SJCRH30 (cell line): ENCODE measurements at regions not wholly inside any gene's neighbourhood (a gene's known extent, or its start where the extent isn't known, plus 50 kb on each side); places are given as distances from the start of the nearest gene placed in this dataset.

ENCODE experiments used
- DNase-seq, 2 experiments: peaks; one replicate each; pipeline ENCODE4 v3.0.0-alpha.2; 2015 to 2020
- H3K27ac ChIP-seq: fragments of 250-450 bp; sonication (Bioruptor Pico); 2 replicates; pipeline ENCODE4 v1.5.1; 2020; ENCODE audit warnings: mild to moderate bottlenecking, moderate library complexity
- H3K27me3 ChIP-seq: fragments of 250-450 bp; sonication (Bioruptor Pico); 2 replicates; pipeline ENCODE4 v1.5.1; 2020; ENCODE audit warnings: mild to moderate bottlenecking, moderate library complexity
- H3K36me3 ChIP-seq: fragments of 250-450 bp; sonication (Bioruptor Pico); 2 replicates; pipeline ENCODE4 v1.5.1; 2020; ENCODE audit warnings: mild to moderate bottlenecking, moderate library complexity
- H3K4me1 ChIP-seq: fragments of 250-450 bp; sonication (Bioruptor Pico); 2 replicates; pipeline ENCODE4 v1.5.1; 2020; ENCODE audit warnings: mild to moderate bottlenecking, moderate library complexity
- H3K4me3 ChIP-seq: fragments of 250-450 bp; sonication (Bioruptor Pico); 2 replicates; pipeline ENCODE4 v1.5.1; 2020; ENCODE audit warnings: mild to moderate bottlenecking, moderate library complexity
- H3K9me3 ChIP-seq: fragments of 250-450 bp; sonication (Bioruptor Pico); replicated peaks from 2 replicates; pipeline ENCODE4 v1.5.1; 2020; ENCODE audit warnings: mild to moderate bottlenecking, moderate library complexity

GRCh38 chr9:108286638-108287206 lies 569.1 kb downstream of the ACTL7B start:
- DNase-seq, result no peak
- Histone ChIP-seq H3K36me3 (no peaks in the 10 kb centered on the region), H3K4me1 (no peaks in the 10 kb centered on the region), H3K4me3 (no peak overlapping the region), H3K27ac (no peak overlapping the region), H3K27me3 (no peaks in the 10 kb centered on the region), H3K9me3 (no peaks in the 10 kb centered on the region)

GRCh38 chr9:108283696-108284095 lies 572.1 kb downstream of the ACTL7B start:
- H3K36me3 ChIP-seq, result no peaks in the 10 kb centered on the region
- no peaks in the 10 kb centered on the region for H3K27me3 ChIP-seq

DNA sequence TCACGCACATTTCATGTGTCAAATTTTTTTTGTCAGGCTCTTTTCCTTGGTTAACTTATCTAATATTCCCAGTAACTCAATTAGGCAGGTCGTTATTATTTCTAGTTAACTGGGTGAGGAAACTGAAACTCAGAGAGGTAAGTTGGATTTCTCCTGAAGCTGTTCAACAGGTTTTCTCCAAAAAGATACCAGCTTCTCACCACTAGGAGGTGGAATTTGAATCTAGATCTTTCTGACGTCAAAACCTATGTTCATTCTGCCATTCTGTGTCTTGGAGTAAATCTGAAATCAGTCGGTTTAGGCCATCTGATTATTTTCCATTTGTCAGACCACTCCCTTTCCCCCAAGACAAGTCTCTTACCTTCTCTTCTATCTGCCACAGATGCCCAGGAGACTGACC lies 572.9 kb downstream of the ACTL7B start:
- Histone ChIP-seq H3K4me3 (no peak overlapping the region), H3K27ac (no peak overlapping the region), H3K4me1 (no peaks in the 10 kb centered on the region), H3K36me3 (no peaks in the 10 kb centered on the region), H3K27me3 (no peaks in the 10 kb centered on the region), H3K9me3 (no peaks in the 10 kb centered on the region)
- DNase-seq, result no peak

More at GRCh38 chr9:108283696-108284095, 572.1 kb downstream of the ACTL7B start:
- Histone ChIP-seq H3K9me3 (no peaks in the 10 kb centered on the region), H3K4me3 (no peak overlapping the region), H3K27ac (no peak overlapping the region), H3K4me1 (no peaks in the 10 kb centered on the region)
- DNase-seq, result no peak

GRCh38 chr9:108281696-108282095 lies 574.1 kb downstream of the ACTL7B start:
- DNase-seq, result no peak
- no peaks in the 10 kb centered on the region for H3K36me3 ChIP-seq
- H3K4me3 ChIP-seq, result no peak overlapping the region
- no peaks in the 10 kb centered on the region for H3K4me1 ChIP-seq
- no peaks in the 10 kb centered on the region for H3K27me3 ChIP-seq
- no peaks in the 10 kb centered on the region for H3K9me3 ChIP-seq
- no peak overlapping the region for H3K27ac ChIP-seq

DNA sequence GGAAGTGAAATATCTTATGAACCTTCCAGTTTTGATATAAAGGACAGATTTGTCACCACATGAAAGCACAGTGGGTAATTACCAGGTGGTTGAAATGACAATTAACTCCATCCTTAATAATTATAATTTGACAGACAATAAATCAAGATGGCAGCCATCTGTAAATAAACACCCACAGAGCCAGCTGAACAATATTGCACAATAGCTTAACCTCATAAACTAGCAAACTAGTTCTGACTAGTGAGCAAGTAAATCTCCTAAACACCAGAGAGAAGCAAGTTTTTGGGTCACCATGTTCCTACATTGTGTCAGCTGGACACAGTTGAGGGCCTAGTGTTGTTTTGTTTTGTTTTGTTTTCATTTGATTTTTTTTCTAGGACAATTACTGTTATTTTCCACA lies 577.4 kb downstream of the ACTL7B start:
- no peaks in the 10 kb centered on the region for H3K27me3 ChIP-seq
- H3K4me3 ChIP-seq, result no peak overlapping the region
- H3K9me3 ChIP-seq, result no peaks in the 10 kb centered on the region
- H3K27ac ChIP-seq, result no peak overlapping the region
- no peaks in the 10 kb centered on the region for H3K36me3 ChIP-seq
- peaks cover 12% of the 10 kb centered on the region for H3K4me1 ChIP-seq
- no peak for DNase-seq

DNA sequence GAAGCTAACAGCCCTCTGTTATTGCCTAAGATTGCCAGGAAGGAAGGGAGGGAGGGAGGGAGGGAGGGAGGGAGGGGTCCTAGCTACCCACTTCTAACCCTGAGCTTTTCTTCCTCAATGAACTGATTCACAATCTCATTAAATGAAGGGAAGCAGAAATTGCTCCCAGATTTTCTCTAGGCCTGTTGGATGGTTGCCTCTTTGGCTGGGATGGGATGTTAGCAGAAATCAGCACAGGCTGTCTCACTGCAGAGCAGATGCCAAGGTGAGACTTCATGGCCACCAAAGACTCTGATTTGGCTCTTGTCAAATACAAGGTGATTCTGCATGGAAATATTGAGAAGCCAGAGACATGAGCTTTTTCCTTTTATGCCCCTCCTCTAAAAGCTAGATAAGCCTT lies 578.6 kb downstream of the ACTL7B start:
- Histone ChIP-seq H3K36me3 (no peaks in the 10 kb centered on the region), H3K27ac (no peak overlapping the region), H3K27me3 (no peaks in the 10 kb centered on the region), H3K9me3 (no peaks in the 10 kb centered on the region), H3K4me3 (no peak overlapping the region), H3K4me1 (peaks cover 23% of the 10 kb centered on the region)
- DNase-seq, result no peak

DNA sequence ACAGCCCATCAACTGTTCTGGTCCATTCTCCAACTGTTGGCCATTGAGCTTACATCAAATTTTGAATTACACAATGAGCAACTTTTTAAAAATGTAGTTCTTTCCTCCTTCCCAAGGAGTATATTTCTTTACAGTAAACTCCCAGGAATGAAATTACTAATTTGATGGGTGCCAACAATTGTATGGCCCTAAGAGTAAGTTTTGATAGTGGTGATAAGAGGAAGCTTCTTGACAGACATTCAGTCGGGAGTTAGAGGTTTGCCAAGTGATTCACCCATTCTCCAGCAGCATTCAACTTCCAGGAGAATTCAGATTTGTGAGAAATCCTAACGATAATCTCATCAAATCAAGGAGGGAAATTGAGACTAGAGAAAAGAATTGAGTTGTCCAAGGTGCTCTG lies 579.9 kb downstream of the ACTL7B start:
- Histone ChIP-seq H3K36me3 (no peaks in the 10 kb centered on the region), H3K4me3 (no peak overlapping the region), H3K27ac (no peak overlapping the region), H3K4me1 (peaks cover 34% of the 10 kb centered on the region), H3K9me3 (no peaks in the 10 kb centered on the region), H3K27me3 (no peaks in the 10 kb centered on the region)
- no peak for DNase-seq

- H3K36me3 ChIP-seq, result no peaks in the 10 kb centered on the region
- peak; percentile 18 to 61 for DNase-seq
Observed at GRCh38 chr9:108274971-108275370, 580.8 kb downstream of the ACTL7B start.

DNA sequence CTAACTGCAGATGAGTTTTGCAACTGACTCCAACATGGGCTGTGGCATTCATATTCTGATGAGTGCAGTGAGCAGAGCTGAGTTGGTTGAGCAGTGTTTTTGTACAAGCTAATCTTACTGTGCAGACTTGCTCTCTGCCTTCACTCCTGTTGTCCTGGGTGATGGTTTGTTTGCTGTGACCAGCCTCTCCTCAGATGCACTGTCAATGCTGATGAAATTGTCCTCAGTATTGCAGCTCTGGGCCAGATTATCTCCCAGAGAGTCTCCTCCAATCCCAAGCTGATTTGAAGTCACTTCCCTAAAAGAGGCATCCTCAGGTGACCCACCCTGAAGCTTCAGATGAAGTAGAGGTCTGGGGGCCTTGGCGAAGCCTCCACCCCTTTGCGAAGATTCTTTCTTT lies 581.8 kb downstream of the ACTL7B start:
- H3K27ac ChIP-seq, result no peak overlapping the region
- H3K27me3 ChIP-seq, result no peaks in the 10 kb centered on the region
- no peaks in the 10 kb centered on the region for H3K36me3 ChIP-seq
- no peaks in the 10 kb centered on the region for H3K9me3 ChIP-seq
- no peak overlapping the region for H3K4me3 ChIP-seq
- DNase-seq, result no peak
- H3K4me1 ChIP-seq, result peaks cover 45% of the 10 kb centered on the region

More at GRCh38 chr9:108274971-108275370, 580.8 kb downstream of the ACTL7B start:
- Histone ChIP-seq H3K9me3 (no peaks in the 10 kb centered on the region), H3K4me1 (peaks cover 43% of the 10 kb centered on the region), H3K27ac (no peak overlapping the region), H3K27me3 (no peaks in the 10 kb centered on the region), H3K4me3 (no peak overlapping the region)

- Histone ChIP-seq H3K4me1 (peaks cover 45% of the 10 kb centered on the region), H3K9me3 (no peaks in the 10 kb centered on the region), H3K4me3 (peak overlapping the region; percentile 46), H3K27ac (peak overlapping the region; percentile 89), H3K36me3 (no peaks in the 10 kb centered on the region), H3K27me3 (no peaks in the 10 kb centered on the region)
- DNase-seq, result peak; percentile 72 to 87
Observed at GRCh38 chr9:108272349-108272899, 583.4 kb downstream of the ACTL7B start.

- no peaks in the 10 kb centered on the region for H3K9me3 ChIP-seq
- H3K4me3 ChIP-seq, result peak overlapping the region; percentile 46
- no peaks in the 10 kb centered on the region for H3K27me3 ChIP-seq
- no peaks in the 10 kb centered on the region for H3K36me3 ChIP-seq
- DNase-seq, result peak; percentile 84 to 95
- peaks cover 45% of the 10 kb centered on the region for H3K4me1 ChIP-seq
- H3K27ac ChIP-seq, result peak overlapping the region; percentile 89
Observed at GRCh38 chr9:108271646-108272348, 584.0 kb downstream of the ACTL7B start.

- H3K27me3 ChIP-seq, result no peaks in the 10 kb centered on the region
- no peak overlapping the region for H3K4me3 ChIP-seq
- peaks cover 45% of the 10 kb centered on the region for H3K4me1 ChIP-seq
- H3K27ac ChIP-seq, result peak overlapping the region; percentile 89
- no peaks in the 10 kb centered on the region for H3K9me3 ChIP-seq
- H3K36me3 ChIP-seq, result no peaks in the 10 kb centered on the region
- peak in 1 of 2 experiments; percentile 4 for DNase-seq
Observed at GRCh38 chr9:108271236-108271635, 584.5 kb downstream of the ACTL7B start.

- H3K9me3 ChIP-seq, result no peaks in the 10 kb centered on the region
- no peak overlapping the region for H3K27ac ChIP-seq
- peaks cover 45% of the 10 kb centered on the region for H3K4me1 ChIP-seq
- no peaks in the 10 kb centered on the region for H3K27me3 ChIP-seq
- H3K36me3 ChIP-seq, result no peaks in the 10 kb centered on the region
- DNase-seq, result no peak
- H3K4me3 ChIP-seq, result no peak overlapping the region
Observed at GRCh38 chr9:108270561-108270960, 585.2 kb downstream of the ACTL7B start.

DNA sequence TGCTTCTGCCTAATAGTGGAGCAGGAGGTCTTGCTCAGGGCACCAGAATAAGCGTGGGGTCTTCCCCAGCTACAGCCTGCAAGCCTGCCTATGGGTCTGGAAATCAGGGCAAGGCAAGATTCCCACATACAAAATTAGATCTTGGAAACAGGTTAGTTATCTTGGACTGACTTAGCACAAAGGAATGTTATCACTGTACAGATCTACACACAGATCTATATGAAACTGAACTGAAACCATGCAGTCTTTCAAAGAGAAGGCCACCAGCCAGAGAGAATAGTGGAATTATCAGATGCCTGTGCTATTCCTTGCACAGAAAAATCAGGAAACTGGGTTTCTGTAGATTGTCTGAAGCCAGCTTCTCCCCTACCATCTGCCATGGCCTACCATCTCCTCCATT lies 585.7 kb downstream of the ACTL7B start:
- Histone ChIP-seq H3K27me3 (no peaks in the 10 kb centered on the region), H3K36me3 (no peaks in the 10 kb centered on the region), H3K4me1 (peaks cover 41% of the 10 kb centered on the region), H3K4me3 (no peak overlapping the region), H3K9me3 (no peaks in the 10 kb centered on the region), H3K27ac (no peak overlapping the region)
- peak; percentile 4 to 22 for DNase-seq

GRCh38 chr9:108269371-108269770 lies 586.4 kb downstream of the ACTL7B start:
- Histone ChIP-seq H3K36me3 (no peaks in the 10 kb centered on the region), H3K27ac (no peak overlapping the region), H3K4me1 (peaks cover 35% of the 10 kb centered on the region), H3K27me3 (no peaks in the 10 kb centered on the region), H3K9me3 (no peaks in the 10 kb centered on the region), H3K4me3 (no peak overlapping the region)
- no peak for DNase-seq
